H1 (cell line): ENCODE measurements at regions not wholly inside any gene's neighbourhood (a gene's known extent, or its start where the extent isn't known, plus 50 kb on each side); places are given as distances from the start of the nearest gene placed in this dataset.

Source experiments
- HDAC2 ChIP-seq, 2 experiments: fragments of 300-600 bp in 1 of 2; sonication (generic) in 1 of 2; IDR thresholded peaks; 2 replicates each; pipeline ENCODE4 v1.6.1; 2011 to 2012; ENCODE audit warnings: low read depth in 2 of 2, low read length in 2 of 2, mild to moderate bottlenecking in 2 of 2, moderate library complexity in 2 of 2, borderline replicate concordance in 1 of 2, inconsistent platforms in 1 of 2

- no peak for TF ChIP-seq HDAC2 (IDR thresholded peaks at IDR 0.05; ENCODE audit: borderline replicate concordance in 1 of 2, low read depth in 2 of 2, low read length in 2 of 2)
Observed at GRCh38 chr3:43873723-43874122, 183.0 kb downstream of the ABHD5 start (continued).
